HG02623 (cell line): ENCODE measurements at regions not wholly inside any gene's neighbourhood (a gene's known extent, or its start where the extent isn't known, plus 50 kb on each side); places are given as distances from the start of the nearest gene placed in this dataset.

Experiments used
- ATAC-seq: cut with Tn5 transposase; IDR thresholded peaks from one replicate; pipeline ENCODE4 v1.9.1; 2021; ENCODE audit warnings: moderate library complexity; ENCODE audit not compliant: unreplicated experiment

GRCh38 chr2:153106802-153107477 is 371.6 kb downstream of the RPRM start:
- peak; percentile 41 for ATAC-seq

- ATAC-seq: no peak
These were observed 372.6 kb downstream of the RPRM start for GRCh38 chr2:153105829-153106578.

GRCh38 chr2:153101187-153101586 is 377.4 kb downstream of the RPRM start:
- ATAC-seq: no peak

GRCh38 chr2:153100151-153100550 is 378.4 kb downstream of the RPRM start:
- ATAC-seq: no peak

- ATAC-seq: no peak
These were observed 379.7 kb downstream of the ARL6IP6 start for GRCh38 chr2:153098073-153098472.

GRCh38 chr2:153096272-153096671 is 377.9 kb downstream of the ARL6IP6 start:
- no peak for ATAC-seq

- ATAC-seq: no peak
These were observed 372.9 kb downstream of the ARL6IP6 start for GRCh38 chr2:153091344-153091743.

- no peak for ATAC-seq
These were observed 360.9 kb downstream of the ARL6IP6 start for GRCh38 chr2:153079315-153079714.

GRCh38 chr2:153077311-153077710 is 358.9 kb downstream of the ARL6IP6 start:
- no peak for ATAC-seq

- no peak for ATAC-seq
These were observed 355.8 kb downstream of the ARL6IP6 start for GRCh38 chr2:153074207-153074606.

GRCh38 chr2:153072813-153073212 is 354.4 kb downstream of the ARL6IP6 start:
- ATAC-seq: no peak

- ATAC-seq: no peak
These were observed 353.7 kb downstream of the ARL6IP6 start for GRCh38 chr2:153072077-153072476.

- no peak for ATAC-seq
These were observed 352.7 kb downstream of the ARL6IP6 start for GRCh38 chr2:153071090-153071489.

GRCh38 chr2:153068915-153069314 is 350.5 kb downstream of the ARL6IP6 start:
- ATAC-seq: no peak

- ATAC-seq: no peak
These were observed 349.6 kb downstream of the ARL6IP6 start for GRCh38 chr2:153068052-153068451.

GRCh38 chr2:153059338-153060052 is 341.1 kb downstream of the ARL6IP6 start:
- no peak for ATAC-seq

GRCh38 chr2:153057743-153058142 is 339.3 kb downstream of the ARL6IP6 start:
- no peak for ATAC-seq

GRCh38 chr2:153055182-153055581 is 336.8 kb downstream of the ARL6IP6 start:
- ATAC-seq: no peak

GRCh38 chr2:153052807-153053559 is 334.6 kb downstream of the ARL6IP6 start:
- no peak for ATAC-seq

- ATAC-seq: no peak
These were observed 328.8 kb downstream of the ARL6IP6 start for GRCh38 chr2:153047220-153047619.

GRCh38 chr2:153043385-153043784 is 325.0 kb downstream of the ARL6IP6 start:
- ATAC-seq: no peak
